Natural killer cell treated with Interleukin-12 subunit alpha and Interleukin-12 subunit beta and Interleukin-15 and Interleukin-18, amount 100 ng/mL, for 72 hours (primary cell): ENCODE measurements at regions not wholly inside any gene's neighbourhood (a gene's known extent, or its start where the extent isn't known, plus 50 kb on each side); places are given as distances from the start of the nearest gene placed in this dataset.

Experiments
- ATAC-seq, 2 donors: fragments of 150-1000 bp; cut with Tn5 transposase in 1 of 2; sonication (Bioruptor Pico), chemical (Tn5 transposase) in 1 of 2; 2 replicates each; pipeline ENCODE4 v1.10.0; 2021
- DNase-seq: peaks from one replicate; pipeline ENCODE4 v3.0.0; 2022; ENCODE audit warnings: low spot score
- H3K27ac Mint-ChIP-seq, 2 donors: 1 replicate in 1 of 2; 2 replicates in 1 of 2; pipeline ENCODE4 v1.8.0; 2022; ENCODE audit warnings: mixed read lengths in 2 of 2, mild to moderate bottlenecking in 1 of 2, moderate library complexity in 1 of 2
- H3K27me3 Mint-ChIP-seq, 2 donors: 1 replicate in 1 of 2; 2 replicates in 1 of 2; pipeline ENCODE4 v1.8.0; 2022; ENCODE audit warnings: mixed read lengths in 2 of 2
- H3K36me3 Mint-ChIP-seq: one replicate; pipeline ENCODE4 v1.8.0; 2022; ENCODE audit warnings: mixed read lengths
- H3K4me1 Mint-ChIP-seq, 2 donors: 1 replicate in 1 of 2; 2 replicates in 1 of 2; pipeline ENCODE4 v1.8.0; 2022; ENCODE audit warnings: low read depth in 2 of 2, mixed read lengths in 2 of 2, mild to moderate bottlenecking in 1 of 2
- H3K4me3 Mint-ChIP-seq: one replicate; pipeline ENCODE4 v1.8.0; 2022; ENCODE audit warnings: mixed read lengths
- H3K9me3 Mint-ChIP-seq: 2 replicates; pipeline ENCODE4 v1.8.0; 2022; ENCODE audit warnings: mixed read lengths

GRCh38 chr5:68872088-68872839, 221.6 kb upstream of the SLC30A5 start:
- Mint-ChIP-seq H3K27ac (no peak overlapping the region), H3K4me3 (no peak overlapping the region), H3K4me1 (no peaks in the 10 kb centered on the region), H3K36me3 (no peaks in the 10 kb centered on the region), H3K9me3 (no peaks in the 10 kb centered on the region), H3K27me3 (peaks cover 12 to 13% of the 10 kb centered on the region in 2 donors)
- ATAC-seq (no peak), DNase-seq (no peak)

DNA sequence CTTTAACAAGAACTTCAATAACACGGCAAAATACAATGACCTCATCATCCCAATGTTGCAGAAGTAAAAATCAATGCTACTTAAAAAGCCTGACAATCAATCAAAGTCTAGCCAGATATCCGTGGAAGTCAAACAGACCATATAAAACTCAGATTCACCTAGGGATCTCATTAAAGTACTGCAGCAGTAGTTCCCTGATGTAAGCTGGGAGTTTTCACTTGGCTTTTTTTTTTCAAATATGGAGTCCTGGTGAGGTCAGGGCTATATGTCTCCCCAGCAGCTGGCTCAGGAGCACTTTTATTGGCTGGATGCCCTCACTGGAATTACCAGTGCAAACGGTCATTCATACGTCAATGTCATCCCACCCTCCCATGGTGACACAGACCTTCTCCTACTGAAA, 220.6 kb upstream of the SLC30A5 start:
- ATAC-seq (no peak), DNase-seq (no peak)
- H3K36me3 Mint-ChIP-seq: no peaks in the 10 kb centered on the region
- H3K4me1 Mint-ChIP-seq: no peaks in the 10 kb centered on the region
- H3K27me3 Mint-ChIP-seq: peaks cover 3 to 9% of the 10 kb centered on the region in 2 donors
- H3K4me3 Mint-ChIP-seq: no peak overlapping the region
- no peaks in the 10 kb centered on the region for H3K9me3 Mint-ChIP-seq
- no peak overlapping the region for H3K27ac Mint-ChIP-seq

DNA sequence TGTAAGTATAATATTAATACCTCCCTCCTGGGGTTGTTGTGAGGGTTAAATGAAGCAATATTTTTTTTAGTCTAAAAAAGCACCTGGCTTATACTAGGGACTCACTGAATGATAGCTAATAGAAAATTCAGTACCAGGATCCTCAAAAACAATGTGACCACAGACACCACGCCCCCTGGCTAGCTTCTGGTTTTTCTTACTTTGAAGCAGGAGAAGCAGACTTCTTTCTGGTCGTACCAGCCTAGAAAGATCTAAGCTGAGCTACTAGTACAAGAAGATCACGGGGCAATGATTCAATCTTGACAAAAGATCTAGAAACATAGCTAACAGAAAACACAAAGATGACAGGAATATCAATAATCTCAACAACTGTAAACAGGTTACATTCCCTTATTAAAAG, 218.5 kb upstream of the SLC30A5 start:
- Mint-ChIP-seq H3K27ac (no peak overlapping the region), H3K36me3 (no peaks in the 10 kb centered on the region), H3K4me3 (no peak overlapping the region), H3K9me3 (no peaks in the 10 kb centered on the region), H3K4me1 (no peaks in the 10 kb centered on the region), H3K27me3 (peaks cover 0 to 4% of the 10 kb centered on the region in 2 donors)
- no peak for DNase-seq
- no peak for ATAC-seq

DNA sequence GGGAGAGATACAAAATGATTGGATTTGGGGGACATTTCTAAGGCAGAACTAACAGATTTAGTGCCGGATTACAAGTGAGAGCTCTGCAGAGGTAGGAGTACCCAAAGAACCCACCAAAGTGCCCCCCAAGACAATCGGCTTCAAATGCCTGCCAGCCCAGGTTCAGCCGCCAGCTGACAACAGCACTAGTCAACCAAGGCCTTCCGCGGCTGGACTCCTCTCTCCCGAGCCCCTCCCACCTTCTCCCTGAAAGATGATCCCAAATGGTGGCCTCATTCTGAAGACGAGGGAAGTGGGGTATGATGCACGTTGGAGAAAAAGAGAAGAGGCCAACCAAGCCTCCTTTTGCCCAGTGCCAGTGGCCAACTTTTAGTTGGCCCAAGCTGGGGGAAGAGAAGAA, 210.4 kb upstream of the SLC30A5 start:
- no peaks in the 10 kb centered on the region for H3K36me3 Mint-ChIP-seq
- H3K9me3 Mint-ChIP-seq: peaks cover 3% of the 10 kb centered on the region
- H3K27ac Mint-ChIP-seq: no peak overlapping the region
- DNase-seq (no peak), ATAC-seq (no peak)
- no peak overlapping the region for H3K4me3 Mint-ChIP-seq
- peaks cover 7 to 8% of the 10 kb centered on the region in 2 donors for H3K27me3 Mint-ChIP-seq
- H3K4me1 Mint-ChIP-seq: peaks cover 0 to 8% of the 10 kb centered on the region in 2 donors

GRCh38 chr5:68884144-68884754, 209.6 kb upstream of the SLC30A5 start:
- DNase-seq: no peak
- H3K4me3 Mint-ChIP-seq: no peak overlapping the region

GRCh38 chr5:68884883-68885282, 208.9 kb upstream of the SLC30A5 start:
- Mint-ChIP-seq H3K27me3 (peaks cover 7 to 8% of the 10 kb centered on the region in 2 donors), H3K36me3 (no peaks in the 10 kb centered on the region), H3K4me1 (peaks cover 0 to 8% of the 10 kb centered on the region in 2 donors), H3K27ac (no peak overlapping the region), H3K9me3 (peaks cover 3% of the 10 kb centered on the region), H3K4me3 (no peak overlapping the region)
- DNase-seq: no peak
- no peak for ATAC-seq

More at GRCh38 chr5:68884144-68884754, 209.6 kb upstream of the SLC30A5 start:
- H3K27ac Mint-ChIP-seq: no peak overlapping the region
- no peaks in the 10 kb centered on the region for H3K36me3 Mint-ChIP-seq
- H3K9me3 Mint-ChIP-seq: peaks cover 3% of the 10 kb centered on the region
- ATAC-seq: no peak
- peaks cover 0 to 8% of the 10 kb centered on the region in 2 donors for H3K4me1 Mint-ChIP-seq
- peaks cover 7 to 8% of the 10 kb centered on the region in 2 donors for H3K27me3 Mint-ChIP-seq

GRCh38 chr5:68886814-68887213, 207.0 kb upstream of the SLC30A5 start:
- no peak overlapping the region for H3K27ac Mint-ChIP-seq
- ATAC-seq (no peak), DNase-seq (no peak)
- no peaks in the 10 kb centered on the region for H3K36me3 Mint-ChIP-seq
- peaks cover 7 to 8% of the 10 kb centered on the region in 2 donors for H3K27me3 Mint-ChIP-seq
- H3K4me1 Mint-ChIP-seq: peaks cover 0 to 8% of the 10 kb centered on the region in 2 donors
- peaks cover 3% of the 10 kb centered on the region for H3K9me3 Mint-ChIP-seq
- no peak overlapping the region for H3K4me3 Mint-ChIP-seq

DNA sequence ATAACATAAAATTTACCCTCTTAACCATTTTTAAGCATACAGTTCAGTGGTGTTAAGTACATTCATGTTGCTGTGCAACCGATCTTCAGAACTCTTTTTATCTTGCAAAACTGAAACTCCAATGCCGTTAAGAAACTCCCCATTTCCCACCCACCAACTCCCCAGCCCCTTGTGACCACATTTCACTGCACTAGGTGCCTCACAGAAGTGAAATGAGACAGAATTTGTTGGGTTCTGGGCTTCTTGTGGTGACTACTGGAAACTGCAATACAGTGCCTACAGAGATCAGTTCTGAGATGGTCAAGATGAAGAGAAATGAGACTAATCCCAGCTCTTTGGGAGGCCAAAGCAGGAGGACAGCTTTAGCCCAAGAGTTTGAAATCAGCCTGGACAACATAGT, 202.1 kb upstream of the SLC30A5 start:
- DNase-seq (no peak), ATAC-seq (peak in 1 of 2 donors; percentile 52)
- Mint-ChIP-seq H3K27ac (no peak overlapping the region), H3K4me3 (no peak overlapping the region), H3K27me3 (peaks cover 0 to 2% of the 10 kb centered on the region in 2 donors), H3K36me3 (no peaks in the 10 kb centered on the region), H3K4me1 (peaks cover 0 to 5% of the 10 kb centered on the region in 2 donors), H3K9me3 (no peaks in the 10 kb centered on the region)

DNA sequence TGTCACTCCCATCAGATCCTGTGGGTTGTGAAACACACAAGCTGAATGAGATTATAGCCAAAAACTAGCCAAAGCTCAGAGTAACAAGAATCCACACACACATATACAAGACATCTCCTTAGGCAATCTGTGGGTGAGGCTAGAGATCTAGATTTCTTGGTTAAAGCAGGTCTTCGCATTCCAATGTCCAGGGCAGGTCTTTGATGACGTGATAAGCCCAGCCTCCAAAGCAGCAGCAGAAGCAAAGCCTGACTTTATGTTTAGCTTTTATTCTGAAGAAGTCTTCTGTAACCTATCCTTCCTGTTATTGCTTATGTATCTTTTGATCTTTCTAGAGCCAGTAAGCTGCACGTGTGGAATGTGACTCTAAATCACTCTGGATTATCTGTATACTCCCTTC, 199.1 kb upstream of the SLC30A5 start:
- Mint-ChIP-seq H3K4me1 (no peaks in the 10 kb centered on the region), H3K36me3 (no peaks in the 10 kb centered on the region), H3K9me3 (no peaks in the 10 kb centered on the region), H3K4me3 (no peak overlapping the region), H3K27ac (no peak overlapping the region), H3K27me3 (no peaks in the 10 kb centered on the region)
- no peak for ATAC-seq
- DNase-seq: no peak

DNA sequence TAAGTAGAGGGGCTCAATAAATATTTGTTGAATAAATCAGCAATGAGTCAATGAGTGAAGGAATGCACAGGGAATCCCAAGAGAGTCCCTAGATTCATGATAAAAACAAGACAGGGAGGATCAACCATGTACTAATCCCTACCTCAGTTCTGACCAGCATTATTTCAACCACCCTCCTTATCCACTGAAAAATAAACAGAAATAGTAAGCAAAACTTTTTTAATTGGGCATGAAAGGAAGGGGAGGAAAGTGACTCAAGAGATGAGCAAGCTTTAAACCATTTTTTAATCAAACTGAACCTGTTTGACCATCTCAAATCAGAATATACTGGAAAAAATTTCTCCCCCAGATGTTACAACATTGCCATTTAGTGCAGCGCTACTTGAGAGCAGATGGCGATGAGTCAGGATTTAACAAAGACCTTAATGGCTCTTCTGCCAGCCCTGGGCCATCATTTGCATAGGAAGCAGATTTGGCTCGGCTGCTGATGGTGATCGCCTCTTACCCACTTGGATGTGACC, 194.8 kb upstream of the SLC30A5 start:
- Mint-ChIP-seq H3K4me3 (no peak overlapping the region), H3K4me1 (no peaks in the 10 kb centered on the region), H3K27me3 (no peaks in the 10 kb centered on the region), H3K36me3 (no peaks in the 10 kb centered on the region), H3K27ac (no peak overlapping the region), H3K9me3 (no peaks in the 10 kb centered on the region)
- DNase-seq: no peak
- no peak for ATAC-seq

- H3K27ac Mint-ChIP-seq: no peak overlapping the region
- ATAC-seq (no peak), DNase-seq (no peak)
- H3K4me1 Mint-ChIP-seq: no peaks in the 10 kb centered on the region
- H3K4me3 Mint-ChIP-seq: no peak overlapping the region
- H3K36me3 Mint-ChIP-seq: no peaks in the 10 kb centered on the region
- H3K9me3 Mint-ChIP-seq: no peaks in the 10 kb centered on the region
- H3K27me3 Mint-ChIP-seq: peaks cover 0 to 3% of the 10 kb centered on the region in 2 donors
Observed at GRCh38 chr5:68911840-68912690, 181.7 kb upstream of the SLC30A5 start.

GRCh38 chr5:68915079-68915478, 178.7 kb upstream of the SLC30A5 start:
- no peaks in the 10 kb centered on the region for H3K36me3 Mint-ChIP-seq
- peaks cover 0 to 5% of the 10 kb centered on the region in 2 donors for H3K27me3 Mint-ChIP-seq
- no peaks in the 10 kb centered on the region for H3K9me3 Mint-ChIP-seq
- DNase-seq: no peak
- no peaks in the 10 kb centered on the region for H3K4me1 Mint-ChIP-seq
- H3K4me3 Mint-ChIP-seq: no peak overlapping the region
- H3K27ac Mint-ChIP-seq: no peak overlapping the region
- no peak for ATAC-seq

- Mint-ChIP-seq H3K36me3 (no peaks in the 10 kb centered on the region), H3K9me3 (no peaks in the 10 kb centered on the region), H3K27me3 (peaks cover 0 to 4% of the 10 kb centered on the region in 2 donors), H3K4me3 (no peak overlapping the region), H3K27ac (no peak overlapping the region), H3K4me1 (no peaks in the 10 kb centered on the region)
- DNase-seq (no peak), ATAC-seq (no peak)
Observed at GRCh38 chr5:68918306-68918705, 175.5 kb upstream of the SLC30A5 start.
